Dermis blood vessel endothelial cell (primary cell): ENCODE measurements at regions not wholly inside any gene's neighbourhood (a gene's known extent, or its start where the extent isn't known, plus 50 kb on each side); places are given as distances from the start of the nearest gene placed in this dataset.
A peak's percentile ranks its signal among the peaks of the same experiment; 100 is the strongest.
"Not testable (repeated sequence)": the region's sequence is repeated elsewhere in the genome, so short reads cannot be mapped to it uniquely, and the experiment has no call there.

Source experiments
- DNase-seq: peaks from one replicate; pipeline ENCODE4 v3.0.0; 2010

DNA sequence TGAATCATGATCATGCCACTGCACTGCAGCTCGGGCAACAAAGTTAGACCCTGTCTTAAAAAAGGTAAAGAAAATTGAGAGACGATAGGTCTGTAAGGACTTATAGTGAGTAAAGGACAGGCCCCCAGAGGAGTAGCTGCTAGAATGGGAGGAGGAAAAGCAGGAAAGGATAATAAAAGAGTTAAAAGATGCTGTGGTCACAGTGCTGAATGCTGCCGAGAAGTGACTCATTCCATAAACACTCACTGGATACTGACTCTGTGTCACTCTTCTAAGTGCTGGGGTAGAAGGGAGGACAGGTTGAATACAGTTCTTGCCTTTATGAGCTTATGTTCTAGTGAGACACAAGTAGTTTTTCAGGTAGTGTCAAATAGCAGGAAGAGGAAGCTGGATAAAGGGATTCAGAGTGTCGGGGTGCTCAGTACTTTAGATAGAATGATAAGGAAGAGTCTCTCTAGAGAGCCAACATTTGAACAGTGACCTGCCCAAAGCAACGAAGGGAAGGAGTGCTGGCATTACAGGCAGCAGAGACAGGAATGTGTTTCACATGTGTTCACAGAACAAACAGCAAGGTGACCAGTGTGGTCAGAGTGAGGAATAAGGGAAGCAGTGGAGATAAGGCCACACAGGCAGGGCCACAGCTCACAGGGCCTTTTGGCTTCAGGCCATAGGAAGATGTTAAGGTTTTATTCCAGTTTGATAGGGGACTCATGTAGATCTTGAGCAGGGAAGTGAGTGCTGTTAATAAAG is 1240.5 kb downstream of the UQCRFS1 start:
- DNase-seq = no peak

GRCh38 chr19:27971869-27972268 is 1241.1 kb downstream of the UQCRFS1 start:
- DNase-seq = no peak

DNA sequence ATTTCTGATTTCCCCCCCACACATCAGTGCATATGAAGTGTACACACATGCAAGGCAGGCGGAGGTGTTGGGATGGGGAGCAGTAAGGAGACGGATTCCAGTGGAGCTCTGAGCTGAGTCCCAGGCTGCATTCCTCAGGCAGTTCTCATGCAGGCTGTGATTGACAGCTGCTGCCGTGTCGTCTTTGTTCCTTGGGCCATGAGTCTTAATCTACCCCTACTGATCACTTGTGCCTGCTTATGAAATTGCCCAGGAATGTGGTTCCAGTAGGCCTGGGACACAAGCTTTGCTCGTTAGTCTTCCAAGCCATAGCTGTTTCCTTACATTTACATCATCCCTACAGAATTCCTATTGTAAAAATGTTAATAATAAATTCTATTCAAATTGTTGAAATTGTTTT is 1241.9 kb downstream of the UQCRFS1 start:
- no peak for DNase-seq

DNA sequence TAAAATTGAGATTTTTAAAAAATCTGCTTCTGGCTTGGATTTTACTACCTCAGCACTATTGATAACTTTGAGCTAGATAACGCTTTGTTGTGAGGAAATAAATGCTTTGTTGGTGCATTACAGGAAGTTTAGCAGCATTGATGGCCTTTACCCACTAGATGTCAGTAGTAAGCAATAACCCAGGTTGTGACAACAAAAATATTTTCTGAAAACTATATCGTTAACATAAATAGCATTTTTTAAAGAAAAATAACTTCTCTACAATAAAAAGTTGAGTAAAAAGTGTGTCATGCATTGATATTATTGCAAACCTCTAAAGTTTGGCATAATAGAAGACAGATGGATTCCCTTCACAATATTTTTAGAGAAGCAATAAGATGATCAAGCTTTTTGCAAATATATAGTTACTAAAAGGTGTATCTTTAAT is 1246.5 kb downstream of the UQCRFS1 start:
- DNase-seq = peak; percentile 38

- no peak for DNase-seq
Measured at GRCh38 chr19:27964185-27964584, 1248.8 kb downstream of the UQCRFS1 start.

DNA sequence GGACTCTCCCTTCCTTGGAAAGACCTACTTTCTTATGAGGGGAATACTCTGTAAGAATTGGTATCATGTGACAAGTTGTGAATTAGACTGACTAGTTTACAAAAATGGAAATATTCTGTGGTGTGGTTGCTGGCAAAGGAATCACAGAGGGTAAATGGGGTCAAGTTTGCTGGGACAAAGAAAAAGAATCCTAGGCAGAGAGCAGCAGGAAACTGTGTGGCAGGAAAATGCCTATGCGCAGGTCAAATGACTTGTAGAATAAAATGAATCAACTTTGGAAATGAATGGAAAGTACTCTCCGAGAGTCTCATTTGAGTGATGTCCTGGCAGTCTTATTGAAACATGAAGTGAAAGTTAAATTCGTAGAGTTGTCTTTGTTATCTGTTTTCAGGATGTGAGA is 1250.7 kb downstream of the UQCRFS1 start:
- DNase-seq = no peak

DNA sequence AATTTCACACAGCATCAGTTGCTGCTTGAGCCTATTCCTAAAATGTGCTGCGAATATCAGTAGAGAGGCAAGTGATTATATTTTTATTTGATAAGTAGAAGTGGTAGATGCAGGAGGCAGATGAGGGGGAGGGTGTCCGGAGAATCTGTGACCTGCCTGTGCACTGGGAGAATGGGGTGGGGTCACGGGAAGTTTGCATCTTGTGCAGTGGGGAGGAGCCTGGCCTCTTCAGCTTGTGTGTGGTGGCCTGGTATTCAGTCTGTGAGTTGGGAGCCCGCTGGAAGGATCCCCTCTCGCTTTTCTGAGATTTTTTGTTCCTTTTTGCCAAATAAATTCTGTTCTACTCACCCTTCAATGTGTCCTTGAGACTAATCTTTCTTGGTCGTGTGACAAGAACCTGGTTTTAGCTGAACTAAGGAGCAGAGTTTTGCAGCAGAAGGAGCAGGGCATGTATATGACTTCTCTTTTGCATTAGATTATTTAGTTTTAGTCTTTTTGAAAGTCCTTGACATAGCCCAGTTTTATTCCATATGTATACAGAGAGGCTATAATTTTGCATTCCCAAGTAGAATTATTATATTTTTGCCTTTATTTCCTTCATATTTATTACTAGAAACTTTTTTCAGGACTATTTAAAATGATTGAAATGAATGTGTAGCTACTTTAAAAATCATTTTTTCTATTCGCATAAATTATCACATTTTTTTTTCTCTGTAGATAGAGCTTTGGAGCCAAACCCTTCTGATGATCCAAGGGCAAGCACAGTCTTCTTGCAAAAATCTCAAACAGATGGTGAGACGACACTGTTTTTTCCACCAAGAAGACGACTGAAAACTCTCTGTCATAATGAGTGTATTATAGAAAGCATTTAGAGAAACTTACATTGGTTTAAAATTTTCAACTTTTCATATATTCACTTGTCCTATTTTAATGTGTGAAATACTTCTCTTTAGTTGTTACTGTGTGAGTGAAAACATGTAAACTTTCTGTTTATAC is 1257.2 kb downstream of the UQCRFS1 start:
- no peak for DNase-seq

DNA sequence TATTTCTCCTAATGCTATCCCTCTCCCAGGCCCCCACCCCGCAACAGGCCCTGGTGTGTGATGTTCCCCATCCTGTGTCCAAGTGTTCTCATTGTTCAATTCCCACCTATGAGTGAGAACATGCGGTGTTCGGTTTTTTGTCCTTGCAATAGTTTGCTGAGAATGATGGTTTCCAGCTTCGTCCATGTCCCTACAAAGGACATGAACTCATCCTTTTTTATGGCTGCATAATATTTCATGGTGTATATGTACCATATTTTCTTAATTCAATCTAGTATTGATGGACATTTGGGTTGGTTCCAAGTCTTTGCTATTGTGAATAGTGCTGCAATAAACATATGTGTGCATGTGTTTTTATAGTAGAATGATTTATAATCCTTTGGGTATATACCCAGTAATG is 1270.3 kb downstream of the UQCRFS1 start:
- DNase-seq = not testable (repeated sequence)

DNA sequence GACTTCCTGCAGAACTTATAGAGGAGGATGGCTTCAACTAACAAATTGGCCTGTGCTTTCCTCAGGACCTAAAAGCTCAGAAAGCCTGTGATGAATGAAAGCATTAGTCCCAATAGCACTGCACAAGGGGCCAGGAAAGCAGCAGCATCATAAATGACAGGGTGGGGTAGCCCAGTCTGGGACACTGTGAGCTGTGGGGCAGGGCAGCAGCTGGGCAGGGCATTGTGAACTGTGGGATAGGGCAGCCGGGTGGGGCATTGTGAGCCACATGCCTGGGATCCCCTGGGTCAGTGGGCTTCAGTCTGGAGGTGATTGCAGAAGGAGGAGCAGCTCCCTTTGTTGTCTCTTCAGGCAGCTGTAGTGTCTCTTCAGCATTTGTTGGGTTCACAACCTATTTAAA is 1276.8 kb downstream of the UQCRFS1 start:
- no peak for DNase-seq

DNA sequence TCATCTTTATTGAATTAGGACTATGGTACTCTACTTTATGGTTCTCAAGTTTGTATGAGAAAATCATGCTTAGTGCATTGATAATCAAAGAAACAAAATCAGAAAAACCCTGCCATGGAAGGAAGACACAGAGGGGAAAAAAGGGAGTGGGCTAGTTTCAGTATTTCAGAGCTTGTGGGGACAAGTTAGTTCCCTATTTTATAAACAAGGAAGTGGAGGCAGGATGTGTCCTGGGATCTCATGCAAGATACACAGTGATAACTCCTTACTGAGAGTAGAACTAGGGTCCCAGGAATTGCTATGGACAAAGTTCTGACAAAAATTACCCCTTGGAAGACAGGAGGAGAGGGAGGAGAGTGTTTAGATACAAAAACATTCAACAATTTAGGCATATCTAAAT is 1277.3 kb downstream of the UQCRFS1 start:
- DNase-seq = no peak

DNA sequence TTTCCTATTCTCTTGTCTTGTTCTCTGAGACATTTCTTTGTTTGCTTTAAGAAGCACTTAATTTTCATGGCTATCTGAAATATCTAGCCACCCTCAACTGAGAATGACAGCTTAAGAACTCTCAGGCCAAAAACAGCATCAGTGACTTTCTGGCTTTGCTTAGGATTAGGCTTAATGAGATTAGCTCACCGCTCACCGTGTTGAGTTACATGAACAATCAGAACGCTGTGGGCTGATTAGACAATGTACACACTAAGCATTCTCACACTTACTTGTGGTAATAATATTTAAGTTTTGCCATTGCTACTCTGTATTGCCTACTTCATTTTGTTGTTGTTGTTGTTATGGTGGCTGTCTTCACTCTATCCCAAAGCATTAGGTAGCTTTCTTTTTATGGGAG is 1283.6 kb downstream of the UQCRFS1 start:
- DNase-seq = no peak

DNA sequence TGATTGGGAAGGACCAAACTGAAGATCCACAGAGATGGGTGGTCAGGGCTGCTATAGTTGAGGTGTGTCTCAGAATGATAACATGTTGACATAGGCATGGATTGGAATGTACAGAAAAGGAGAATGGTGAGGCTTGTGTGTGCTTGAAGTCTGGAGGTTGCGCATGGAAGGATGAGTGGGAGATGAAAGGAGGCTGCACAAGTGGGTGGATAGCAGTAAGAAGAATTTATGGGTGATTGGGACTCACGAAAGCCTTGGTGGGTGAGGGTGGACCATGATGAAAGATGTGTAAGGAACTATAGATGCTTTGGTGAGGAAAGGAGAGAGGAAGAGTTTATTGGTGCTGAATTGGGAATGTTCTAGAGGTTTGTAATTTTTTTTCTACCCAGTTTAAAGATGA is 1287.7 kb downstream of the UQCRFS1 start:
- DNase-seq = no peak

GRCh38 chr19:27922970-27923369 is 1290.0 kb downstream of the UQCRFS1 start:
- DNase-seq = no peak

DNA sequence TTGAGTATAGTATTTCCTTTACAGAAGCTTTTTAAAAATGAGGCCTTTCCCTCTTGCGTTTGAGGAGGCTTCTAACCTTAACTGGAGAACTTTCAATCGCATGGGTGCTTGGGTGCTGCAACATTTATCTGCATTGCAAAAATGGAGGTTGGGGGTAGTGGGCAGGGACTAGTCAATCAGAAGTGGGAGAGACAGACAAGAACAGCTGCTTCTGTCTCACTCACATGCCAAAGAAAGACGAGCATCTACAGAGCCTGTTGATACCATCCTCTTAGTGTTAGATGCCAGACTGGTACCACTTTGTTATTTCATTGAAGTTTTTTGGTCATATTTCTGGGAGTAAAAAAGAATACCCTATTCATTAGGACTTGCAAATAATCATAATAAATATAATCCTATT is 1292.2 kb downstream of the UQCRFS1 start:
- no peak for DNase-seq

DNA sequence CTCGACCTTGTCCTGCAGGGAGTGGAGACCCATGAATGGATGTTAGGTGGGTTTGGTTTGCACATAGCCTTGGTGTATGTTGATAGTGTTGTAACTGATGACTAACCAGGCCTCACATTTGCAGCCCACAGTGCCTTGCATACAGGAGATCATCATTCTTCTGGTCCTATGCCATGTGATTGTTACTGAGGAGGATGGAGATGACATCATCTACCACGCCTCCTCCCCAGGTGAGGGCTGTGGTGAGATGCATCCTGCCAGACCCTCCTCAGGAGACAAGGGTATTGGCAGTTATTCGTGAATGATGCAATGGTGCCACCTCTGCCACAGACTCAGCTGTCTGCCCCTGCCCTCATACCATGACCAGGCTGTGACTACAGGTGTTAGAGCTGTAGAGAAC is 1294.1 kb downstream of the UQCRFS1 start:
- DNase-seq = no peak

GRCh38 chr19:27911122-27911898 is 1301.6 kb downstream of the UQCRFS1 start:
- no peak for DNase-seq

DNA sequence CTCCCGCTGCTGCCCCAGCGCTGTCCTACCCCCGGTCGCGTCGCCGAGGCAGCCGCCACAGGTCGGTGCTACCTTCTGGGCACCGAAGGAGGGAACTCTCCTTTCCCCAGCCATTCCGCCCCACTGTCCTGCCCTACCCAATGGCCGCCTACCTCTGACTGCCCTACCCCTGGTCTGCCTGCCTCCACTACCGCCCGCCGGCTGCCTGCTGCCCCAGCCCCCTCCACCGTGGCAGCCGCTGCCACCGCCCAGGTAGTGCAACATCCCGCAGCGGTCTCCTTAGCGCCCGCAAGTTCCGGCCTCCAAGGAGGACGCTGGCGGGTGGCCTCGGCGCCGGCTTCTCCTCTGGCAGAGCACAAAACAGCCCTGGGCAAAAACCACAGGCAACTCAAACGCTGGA is 1303.1 kb downstream of the UQCRFS1 start:
- DNase-seq = no peak

GRCh38 chr19:27909185-27909840 is 1303.6 kb downstream of the UQCRFS1 start:
- no peak for DNase-seq

DNA sequence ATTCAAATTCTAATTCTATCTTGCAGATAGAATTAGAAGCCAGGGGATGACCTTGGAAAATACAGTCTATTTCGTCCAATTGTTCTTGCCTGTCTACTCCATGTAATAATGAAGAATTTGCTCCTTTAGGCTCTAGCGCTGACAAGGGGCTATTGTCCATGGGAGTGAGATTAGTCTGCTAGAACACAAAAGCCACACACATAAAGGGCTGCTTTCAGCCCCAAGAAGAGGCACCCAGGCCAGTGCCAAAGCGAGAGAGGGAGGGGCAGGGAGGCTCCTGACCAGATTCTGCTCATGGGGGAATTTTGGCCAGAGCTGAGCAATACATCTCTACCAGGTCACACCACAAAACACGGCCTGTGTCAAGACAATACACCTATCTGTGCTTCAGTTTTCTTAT is 1306.9 kb downstream of the UQCRFS1 start:
- DNase-seq = no peak

DNA sequence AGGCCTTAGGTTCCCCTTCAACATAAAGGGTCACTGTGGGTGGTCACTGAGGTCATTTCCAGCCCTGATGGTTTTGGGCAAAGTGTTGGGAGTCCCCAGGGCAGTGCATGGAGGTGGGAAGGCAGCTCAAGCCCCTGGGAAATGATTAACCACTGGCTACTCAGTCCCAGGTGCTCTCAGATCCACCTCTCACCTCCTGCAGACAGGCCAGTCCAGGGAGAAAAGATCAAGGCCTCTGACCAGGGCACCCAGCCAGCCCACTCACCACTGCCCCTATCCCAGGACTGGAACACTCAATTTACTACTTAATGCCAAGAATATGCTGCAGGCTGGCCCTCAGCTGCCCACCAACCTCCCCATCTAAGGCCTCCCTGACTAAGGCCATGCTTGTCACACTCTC is 1307.9 kb downstream of the UQCRFS1 start:
- no peak for DNase-seq

DNA sequence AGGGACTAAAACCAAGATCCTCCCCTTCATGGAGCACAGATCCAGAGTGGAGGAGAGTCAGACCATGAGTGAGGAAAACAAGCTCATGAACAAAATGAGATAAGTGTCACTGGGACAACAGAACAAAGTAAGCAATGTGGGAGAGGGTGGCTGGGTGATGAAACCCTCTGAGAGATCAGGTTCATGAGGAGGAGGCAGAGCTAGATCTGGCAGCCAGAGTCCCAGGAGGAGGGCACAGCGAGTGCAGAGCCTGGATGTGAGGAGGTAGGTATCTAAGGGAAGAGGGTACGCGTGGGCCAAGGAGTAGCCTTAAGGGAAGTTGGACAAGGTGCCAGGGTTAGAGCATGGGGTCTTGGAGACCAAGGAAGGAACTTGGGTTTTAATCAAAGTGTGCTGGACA is 1311.9 kb downstream of the UQCRFS1 start:
- DNase-seq = no peak

GRCh38 chr19:27896091-27896490 is 1316.9 kb downstream of the UQCRFS1 start:
- DNase-seq = no peak
